Trophoblast cell (in vitro differentiated cells and primary cell): ENCODE measurements at regions not wholly inside any gene's neighbourhood (a gene's known extent, or its start where the extent isn't known, plus 50 kb on each side); places are given as distances from the start of the nearest gene placed in this dataset.

Experiments
- DNase-seq, 2 donors: peaks; one replicate each; pipeline ENCODE4 v3.0.0-alpha.2; 2016
- H2AFZ ChIP-seq: 2 replicates; pipeline ENCODE4 v1.6.1; 2013; ENCODE audit warnings: low read length, moderate library complexity, mild to moderate bottlenecking; ENCODE audit not compliant: insufficient read depth, poor library complexity
- H2AK5ac ChIP-seq: 2 replicates; pipeline ENCODE4 v1.6.1; 2013; ENCODE audit warnings: mild to moderate bottlenecking, low read length
- H2BK120ac ChIP-seq: 2 replicates; pipeline ENCODE4 v1.6.1; 2013; ENCODE audit warnings: low read length, mild to moderate bottlenecking, moderate library complexity; ENCODE audit not compliant: insufficient read depth, poor library complexity
- H2BK12ac ChIP-seq: 2 replicates; pipeline ENCODE4 v1.6.1; 2013; ENCODE audit warnings: mild to moderate bottlenecking, low read length, moderate library complexity
- H2BK5ac ChIP-seq: 2 replicates; pipeline ENCODE4 v1.6.1; 2013; ENCODE audit warnings: low read length, low read depth, moderate library complexity, mild to moderate bottlenecking; ENCODE audit not compliant: poor library complexity
- H3K14ac ChIP-seq: 2 replicates; pipeline ENCODE4 v1.6.1; 2013; ENCODE audit warnings: mild to moderate bottlenecking, low read length
- H3K18ac ChIP-seq: 2 replicates; pipeline ENCODE4 v1.6.1; 2013; ENCODE audit warnings: mild to moderate bottlenecking, low read length
- H3K23ac ChIP-seq: 2 replicates; pipeline ENCODE4 v1.6.1; 2013; ENCODE audit warnings: low read length
- H3K27ac ChIP-seq: 2 replicates; pipeline ENCODE4 v1.5.1; 2013; ENCODE audit warnings: low read depth, mild to moderate bottlenecking, inconsistent platforms, low read length, moderate library complexity
- H3K27me3 ChIP-seq: 2 replicates; pipeline ENCODE4 v1.6.1; 2013; ENCODE audit warnings: inconsistent platforms, mild to moderate bottlenecking, low read length, moderate library complexity; ENCODE audit not compliant: insufficient read depth
- H3K36me3 ChIP-seq, 2 experiments: 1 replicate in 1 of 2; 2 replicates in 1 of 2; pipeline ENCODE4 v1.6.1; 2013; ENCODE audit warnings: low read length in 2 of 2, mild to moderate bottlenecking in 2 of 2, moderate library complexity in 1 of 2; ENCODE audit not compliant: insufficient read depth in 2 of 2, control insufficient read depth in 1 of 2
- H3K4ac ChIP-seq: 2 replicates; pipeline ENCODE4 v1.6.1; 2013; ENCODE audit warnings: low read depth, mild to moderate bottlenecking, low read length, moderate library complexity
- H3K4me1 ChIP-seq, 2 experiments: 1 replicate in 1 of 2; 2 replicates in 1 of 2; pipeline ENCODE4 v1.6.1; 2013; ENCODE audit warnings: low read length in 2 of 2, mild to moderate bottlenecking in 2 of 2, moderate library complexity in 1 of 2; ENCODE audit not compliant: insufficient read depth in 2 of 2, control insufficient read depth in 1 of 2
- H3K4me2 ChIP-seq: 2 replicates; pipeline ENCODE4 v1.6.1; 2013; ENCODE audit warnings: inconsistent platforms, mild to moderate bottlenecking, low read length, moderate library complexity
- H3K4me3 ChIP-seq: 2 replicates; pipeline ENCODE4 v1.5.1; 2013; ENCODE audit warnings: mild to moderate bottlenecking, low read depth, low read length, inconsistent platforms
- H3K79me1 ChIP-seq: one replicate; pipeline ENCODE4 v1.6.1; 2013; ENCODE audit warnings: low read length
- H3K79me2 ChIP-seq: 2 replicates; pipeline ENCODE4 v1.6.1; 2013; ENCODE audit warnings: low read length, mild to moderate bottlenecking; ENCODE audit not compliant: control insufficient read depth, insufficient read depth, poor library complexity
- H3K9ac ChIP-seq: 2 replicates; pipeline ENCODE4 v1.6.1; 2013; ENCODE audit warnings: mild to moderate bottlenecking, low read length
- H3K9me3 ChIP-seq: 2 replicates; pipeline ENCODE4 v1.6.1; 2013; ENCODE audit warnings: low read depth, mild to moderate bottlenecking, control low read depth, inconsistent platforms, low read length; ENCODE audit not compliant: insufficient read depth
- H4K12ac ChIP-seq: 2 replicates; pipeline ENCODE4 v1.6.1; 2013; ENCODE audit warnings: low read depth, mild to moderate bottlenecking, low read length, moderate library complexity
- H4K8ac ChIP-seq: 2 replicates; pipeline ENCODE4 v1.6.1; 2013; ENCODE audit warnings: low read depth, mild to moderate bottlenecking, low read length, moderate library complexity
- H4K91ac ChIP-seq: one replicate; pipeline ENCODE4 v1.6.1; 2013; ENCODE audit warnings: low read depth, mild to moderate bottlenecking, low read length, moderate library complexity
- WGBS: extraction: QIAGEN DNeasy Blood & Tissue Kit; methylation state at CpG from one replicate; pipeline ENCODE4 v1.1.7; 2013; ENCODE audit warnings: missing lambda C conversion rate; ENCODE audit not compliant: insufficient read length, insufficient coverage; ENCODE audit errors: extremely low coverage; 5-methylcytosine and 5-hydroxymethylcytosine counted together

DNA sequence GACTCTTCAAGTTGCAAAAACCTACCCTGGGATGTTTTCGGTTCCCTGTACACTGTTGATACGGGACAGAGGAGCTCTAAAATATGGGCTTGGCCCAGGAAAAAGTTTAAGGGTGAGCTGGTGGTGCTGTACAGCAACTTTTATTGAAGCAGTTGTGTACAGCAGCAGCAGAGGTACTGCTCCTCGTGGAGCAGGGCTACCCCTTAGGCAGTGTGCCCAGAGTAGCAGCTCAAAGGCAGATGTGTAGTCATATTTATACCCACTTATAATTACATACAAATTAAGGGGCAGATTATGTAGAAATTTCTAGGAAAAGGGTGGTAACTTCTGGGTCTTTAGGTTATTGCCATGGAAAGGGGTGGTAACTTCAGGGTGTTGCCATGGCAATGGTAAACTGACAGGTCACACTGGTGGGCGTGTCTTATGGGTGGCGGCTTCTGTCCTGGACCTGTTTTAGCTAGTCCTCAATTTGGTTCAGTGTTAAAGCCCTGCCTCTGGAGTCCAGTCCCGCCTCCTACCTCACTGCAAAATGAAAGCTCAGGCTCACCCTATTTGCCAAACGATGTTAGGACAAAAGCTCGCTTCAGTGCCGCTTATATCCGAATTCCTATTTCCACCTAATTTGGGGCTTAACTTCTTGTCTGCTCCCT is 203.2 kb downstream of the ETAA1 start:
- Histone ChIP-seq H3K4me1 (no peaks in the 10 kb centered on the region), H3K36me3 (no peaks in the 10 kb centered on the region), H3K9me3 (no peaks in the 10 kb centered on the region), H3K79me2 (no peaks in the 10 kb centered on the region), H3K9ac (no peak overlapping the region), H3K4me2 (no peak overlapping the region), H3K27me3 (no peaks in the 10 kb centered on the region), H3K4me3 (no peak overlapping the region), H3K27ac (no peak overlapping the region), H2AFZ (no peak overlapping the region), H2BK120ac (no peak overlapping the region), H3K4ac (no peak overlapping the region), H3K18ac (no peak overlapping the region), H3K14ac (no peak overlapping the region), H4K12ac (no peak overlapping the region), H3K79me1 (no peaks in the 10 kb centered on the region), H4K8ac (no peak overlapping the region), H2BK5ac (no peak overlapping the region), H2AK5ac (no peak overlapping the region), H3K23ac (no peak overlapping the region), H2BK12ac (no peak overlapping the region), H4K91ac (no peak overlapping the region)
- no CpG with 5 or more reads among the region's 10 CpGs for WGBS
- DNase-seq: no peak

- Histone ChIP-seq H4K8ac (no peak overlapping the region), H3K9me3 (no peaks in the 10 kb centered on the region), H3K18ac (no peak overlapping the region), H3K4me2 (no peak overlapping the region), H3K23ac (no peak overlapping the region), H3K4ac (no peak overlapping the region), H3K27ac (no peak overlapping the region), H2AFZ (no peak overlapping the region), H4K12ac (no peak overlapping the region), H2AK5ac (no peak overlapping the region), H3K79me2 (no peaks in the 10 kb centered on the region), H2BK120ac (no peak overlapping the region), H3K27me3 (no peaks in the 10 kb centered on the region), H3K14ac (no peak overlapping the region), H2BK5ac (no peak overlapping the region), H4K91ac (no peak overlapping the region), H3K4me3 (no peak overlapping the region), H3K4me1 (no peaks in the 10 kb centered on the region), H3K36me3 (no peaks in the 10 kb centered on the region), H3K9ac (no peak overlapping the region), H2BK12ac (no peak overlapping the region), H3K79me1 (no peaks in the 10 kb centered on the region)
- WGBS: no CpG with 5 or more reads among the region's 1 CpG
- DNase-seq: peak in 1 of 2 donors; percentile 52
These were observed 203.8 kb downstream of the ETAA1 start for GRCh38 chr2:67600946-67601345.

GRCh38 chr2:67604360-67604759 is 207.2 kb downstream of the ETAA1 start:
- WGBS: no CpG with 5 or more reads among the region's 1 CpG
- H3K9me3 ChIP-seq: no peaks in the 10 kb centered on the region

GRCh38 chr2:67612576-67613042 is 215.5 kb downstream of the ETAA1 start:
- H3K4ac ChIP-seq: no peak overlapping the region
- no peaks in the 10 kb centered on the region for H3K9me3 ChIP-seq
- no peak overlapping the region for H2AK5ac ChIP-seq
- H3K27me3 ChIP-seq: no peaks in the 10 kb centered on the region
- no peaks in the 10 kb centered on the region for H3K79me1 ChIP-seq
- no peaks in the 10 kb centered on the region for H3K36me3 ChIP-seq
- H3K4me1 ChIP-seq: no peaks in the 10 kb centered on the region
- no peak overlapping the region for H4K12ac ChIP-seq
- no peak overlapping the region for H3K27ac ChIP-seq
- H3K18ac ChIP-seq: no peak overlapping the region
- no peak overlapping the region for H3K4me3 ChIP-seq
- H2BK120ac ChIP-seq: no peak overlapping the region
- WGBS: no CpG with 5 or more reads among the region's 4 CpGs
- no peak overlapping the region for H2BK5ac ChIP-seq
- DNase-seq: no peak
- no peak overlapping the region for H2AFZ ChIP-seq
- no peak overlapping the region for H4K8ac ChIP-seq
- H3K9ac ChIP-seq: no peak overlapping the region
- H3K4me2 ChIP-seq: no peak overlapping the region
- H3K14ac ChIP-seq: no peak overlapping the region
- no peaks in the 10 kb centered on the region for H3K79me2 ChIP-seq
- no peak overlapping the region for H3K23ac ChIP-seq
- no peak overlapping the region for H4K91ac ChIP-seq
- no peak overlapping the region for H2BK12ac ChIP-seq

More at GRCh38 chr2:67604360-67604759, 207.2 kb downstream of the ETAA1 start:
- no peak overlapping the region for H4K91ac ChIP-seq
- no peak overlapping the region for H2BK120ac ChIP-seq
- no peak overlapping the region for H3K14ac ChIP-seq
- H3K4me2 ChIP-seq: no peak overlapping the region
- no peak overlapping the region for H4K8ac ChIP-seq
- no peak overlapping the region for H3K18ac ChIP-seq
- H3K27me3 ChIP-seq: no peaks in the 10 kb centered on the region
- no peaks in the 10 kb centered on the region for H3K4me1 ChIP-seq
- no peak for DNase-seq
- no peak overlapping the region for H3K9ac ChIP-seq
- H2BK5ac ChIP-seq: no peak overlapping the region
- no peak overlapping the region for H3K23ac ChIP-seq
- no peaks in the 10 kb centered on the region for H3K79me2 ChIP-seq
- no peak overlapping the region for H2AFZ ChIP-seq
- no peak overlapping the region for H2BK12ac ChIP-seq
- H3K4me3 ChIP-seq: no peak overlapping the region
- no peak overlapping the region for H3K27ac ChIP-seq
- no peak overlapping the region for H2AK5ac ChIP-seq
- no peak overlapping the region for H3K4ac ChIP-seq
- no peaks in the 10 kb centered on the region for H3K36me3 ChIP-seq
- no peaks in the 10 kb centered on the region for H3K79me1 ChIP-seq
- H4K12ac ChIP-seq: no peak overlapping the region
